Effector memory CD8-positive, alpha-beta T cell (primary cell): ENCODE measurements at regions not wholly inside any gene's neighbourhood (a gene's known extent, or its start where the extent isn't known, plus 50 kb on each side); places are given as distances from the start of the nearest gene placed in this dataset.

Experiments
- ATAC-seq: fragments of 150-1000 bp; cut with Tn5 transposase; replicated peaks from 2 replicates; pipeline ENCODE4 v1.10.0; 2021; ENCODE audit warnings: mild to moderate bottlenecking, moderate library complexity
- DNase-seq, 3 experiments: peaks; one replicate each; pipeline ENCODE4 v3.0.0; 2021
- H3K27ac Mint-ChIP-seq, 2 donors: one replicate each; pipeline ENCODE4 v1.8.0; 2022; ENCODE audit warnings: mild to moderate bottlenecking in 2 of 2, mixed read lengths in 2 of 2, moderate library complexity in 2 of 2
- H3K27me3 Mint-ChIP-seq, 2 donors: one replicate each; pipeline ENCODE4 v1.8.0; 2022; ENCODE audit warnings: mixed read lengths in 2 of 2
- H3K36me3 Mint-ChIP-seq: one replicate; pipeline ENCODE4 v1.8.0; 2022; ENCODE audit warnings: mild to moderate bottlenecking, moderate library complexity, mixed read lengths; ENCODE audit not compliant: insufficient read depth
- H3K4me1 Mint-ChIP-seq, 2 donors: one replicate each; pipeline ENCODE4 v1.8.0; 2022; ENCODE audit warnings: low read depth in 2 of 2, mixed read lengths in 2 of 2
- H3K4me3 Mint-ChIP-seq, 2 donors: one replicate each; pipeline ENCODE4 v1.8.0; 2022; ENCODE audit warnings: mild to moderate bottlenecking in 2 of 2, mixed read lengths in 2 of 2, moderate library complexity in 2 of 2
- H3K9me3 Mint-ChIP-seq, 2 donors: one replicate each; pipeline ENCODE4 v1.8.0; 2022; ENCODE audit warnings: mixed read lengths in 2 of 2

GRCh38 chr2:3051266-3051665, 326.4 kb downstream of the EIPR1 start:
- Mint-ChIP-seq H3K36me3 (no peaks in the 10 kb centered on the region), H3K4me1 (no peaks in the 10 kb centered on the region), H3K9me3 (no peaks in the 10 kb centered on the region), H3K4me3 (no peak overlapping the region), H3K27me3 (peaks cover 0 to 9% of the 10 kb centered on the region in 2 donors), H3K27ac (no peak overlapping the region)
- DNase-seq (no peak), ATAC-seq (no peak)

DNA sequence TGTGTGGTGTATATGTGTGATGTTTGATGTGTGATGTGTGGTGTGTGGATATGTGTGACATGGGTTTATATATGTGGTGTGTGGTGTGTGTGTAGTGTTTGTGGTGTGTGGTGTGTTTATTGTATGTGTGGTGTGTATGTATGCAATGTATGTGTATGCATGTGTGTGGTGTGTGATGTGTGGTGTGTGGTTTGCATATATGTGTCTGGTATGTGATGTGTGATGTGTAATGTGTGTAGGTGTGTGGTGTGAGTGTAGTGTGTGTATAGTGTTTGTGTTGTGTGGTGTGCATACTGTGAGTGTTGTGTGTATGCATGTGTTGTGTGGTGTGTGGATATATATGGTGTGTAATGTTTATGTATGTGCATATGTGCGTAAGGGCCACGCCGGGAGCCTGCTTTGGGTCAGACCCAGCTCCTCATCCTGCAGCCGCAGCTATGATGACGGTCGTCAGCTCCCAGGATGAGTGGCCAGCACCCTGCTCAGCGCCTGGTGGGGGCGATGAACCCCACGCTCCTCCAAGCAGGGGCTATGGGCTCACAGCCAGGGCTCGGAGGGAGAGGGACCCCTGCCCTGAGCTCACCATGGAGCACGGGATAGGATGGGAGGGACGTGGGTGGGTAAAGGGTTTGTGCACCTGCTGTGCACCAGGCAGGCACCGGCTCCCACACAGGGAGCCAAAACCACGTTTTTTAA, 331.3 kb downstream of the EIPR1 start:
- DNase-seq (no peak), ATAC-seq (no peak)
- Mint-ChIP-seq H3K4me1 (no peaks in the 10 kb centered on the region), H3K27ac (no peak overlapping the region), H3K36me3 (no peaks in the 10 kb centered on the region), H3K27me3 (peaks cover 0 to 2% of the 10 kb centered on the region in 2 donors), H3K4me3 (no peak overlapping the region), H3K9me3 (no peaks in the 10 kb centered on the region)

GRCh38 chr2:3045318-3045921, 332.2 kb downstream of the EIPR1 start:
- Mint-ChIP-seq H3K36me3 (no peaks in the 10 kb centered on the region), H3K27me3 (peaks cover 0 to under 1% of the 10 kb centered on the region in 2 donors), H3K27ac (no peak overlapping the region), H3K4me1 (no peaks in the 10 kb centered on the region), H3K4me3 (no peak overlapping the region), H3K9me3 (no peaks in the 10 kb centered on the region)
- DNase-seq (no peak), ATAC-seq (no peak)

- Mint-ChIP-seq H3K27ac (no peak overlapping the region), H3K9me3 (no peaks in the 10 kb centered on the region), H3K36me3 (no peaks in the 10 kb centered on the region), H3K4me3 (no peak overlapping the region), H3K27me3 (peaks cover 3 to 7% of the 10 kb centered on the region in 2 donors), H3K4me1 (no peaks in the 10 kb centered on the region)
- no peak for DNase-seq
- ATAC-seq = no peak
These were observed 332.9 kb downstream of the EIPR1 start for GRCh38 chr2:3044587-3045317.

DNA sequence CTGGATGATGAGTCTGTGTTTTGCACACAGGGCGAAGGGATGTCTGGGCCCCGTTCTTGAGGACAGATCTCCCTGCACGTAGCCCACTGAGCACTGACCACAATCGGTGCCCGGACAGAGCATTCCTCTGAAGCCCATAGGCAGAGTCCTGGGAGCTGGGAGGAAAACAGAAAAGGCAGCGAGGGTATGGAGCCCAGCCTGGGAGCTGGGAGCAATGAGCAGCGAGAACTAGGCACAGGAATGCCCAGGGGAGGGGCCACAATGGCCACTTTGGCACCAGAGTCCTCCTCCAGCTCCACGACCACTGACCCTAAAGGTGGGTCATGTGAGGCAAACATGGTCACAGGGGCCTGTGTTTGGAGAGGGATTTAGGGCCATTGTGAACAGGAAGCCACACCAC, 333.9 kb downstream of the EIPR1 start:
- H3K9me3 Mint-ChIP-seq = no peaks in the 10 kb centered on the region
- no peak overlapping the region for H3K4me3 Mint-ChIP-seq
- H3K36me3 Mint-ChIP-seq = no peaks in the 10 kb centered on the region
- H3K4me1 Mint-ChIP-seq = no peaks in the 10 kb centered on the region
- ATAC-seq (no peak), DNase-seq (no peak)
- H3K27me3 Mint-ChIP-seq = peaks cover 14 to 17% of the 10 kb centered on the region in 2 donors
- H3K27ac Mint-ChIP-seq = no peak overlapping the region

DNA sequence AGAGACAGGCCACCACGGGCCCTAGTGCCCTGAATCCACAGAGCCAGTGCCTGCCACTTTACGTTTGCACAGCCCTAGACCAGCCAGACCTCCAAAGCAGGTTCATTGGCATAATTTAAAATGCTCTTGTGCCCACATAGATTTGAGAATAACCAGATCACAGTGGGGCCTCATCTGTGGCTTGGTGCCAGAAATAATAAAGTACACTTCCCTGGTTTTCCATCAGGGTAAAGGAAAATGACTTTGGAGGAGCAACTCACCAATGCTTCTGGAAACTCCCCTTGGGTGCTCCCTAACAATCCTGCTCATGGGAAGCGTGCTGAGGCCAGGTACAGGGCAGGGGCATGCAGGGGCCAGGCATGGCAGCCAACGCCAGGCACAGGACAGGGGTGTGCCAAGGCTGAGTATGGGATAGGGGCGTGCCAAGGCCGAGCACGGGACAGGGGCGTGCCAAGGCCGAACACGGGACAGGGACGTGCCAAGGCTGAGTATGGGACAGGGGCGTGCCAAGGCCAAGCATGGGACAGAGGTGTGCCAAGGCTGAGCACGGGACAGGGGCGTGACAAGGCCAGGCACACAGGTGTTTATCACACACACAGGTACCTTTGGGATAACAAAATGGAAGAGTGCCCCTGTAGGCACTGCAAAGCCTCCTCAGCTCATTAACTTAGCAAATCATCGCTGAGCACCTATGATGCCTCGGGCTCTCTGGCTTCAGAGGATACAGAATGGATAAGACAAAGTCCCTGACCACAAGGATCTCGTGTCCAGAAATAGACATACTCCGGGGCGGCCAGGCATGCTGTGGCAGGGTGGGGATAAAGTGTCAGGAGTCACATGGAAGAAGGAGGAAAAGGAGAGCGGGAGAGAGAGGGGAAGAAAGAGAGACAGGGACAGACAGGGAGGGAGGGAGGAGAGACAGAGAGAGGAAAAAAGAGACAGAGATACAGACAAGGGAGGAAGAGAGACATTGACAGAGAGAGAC, 334.7 kb downstream of the EIPR1 start:
- Mint-ChIP-seq H3K27ac (no peak overlapping the region), H3K36me3 (no peaks in the 10 kb centered on the region), H3K9me3 (no peaks in the 10 kb centered on the region), H3K4me3 (no peak overlapping the region), H3K27me3 (peaks cover 19 to 24% of the 10 kb centered on the region in 2 donors), H3K4me1 (no peaks in the 10 kb centered on the region)
- no peak for DNase-seq
- no peak for ATAC-seq

DNA sequence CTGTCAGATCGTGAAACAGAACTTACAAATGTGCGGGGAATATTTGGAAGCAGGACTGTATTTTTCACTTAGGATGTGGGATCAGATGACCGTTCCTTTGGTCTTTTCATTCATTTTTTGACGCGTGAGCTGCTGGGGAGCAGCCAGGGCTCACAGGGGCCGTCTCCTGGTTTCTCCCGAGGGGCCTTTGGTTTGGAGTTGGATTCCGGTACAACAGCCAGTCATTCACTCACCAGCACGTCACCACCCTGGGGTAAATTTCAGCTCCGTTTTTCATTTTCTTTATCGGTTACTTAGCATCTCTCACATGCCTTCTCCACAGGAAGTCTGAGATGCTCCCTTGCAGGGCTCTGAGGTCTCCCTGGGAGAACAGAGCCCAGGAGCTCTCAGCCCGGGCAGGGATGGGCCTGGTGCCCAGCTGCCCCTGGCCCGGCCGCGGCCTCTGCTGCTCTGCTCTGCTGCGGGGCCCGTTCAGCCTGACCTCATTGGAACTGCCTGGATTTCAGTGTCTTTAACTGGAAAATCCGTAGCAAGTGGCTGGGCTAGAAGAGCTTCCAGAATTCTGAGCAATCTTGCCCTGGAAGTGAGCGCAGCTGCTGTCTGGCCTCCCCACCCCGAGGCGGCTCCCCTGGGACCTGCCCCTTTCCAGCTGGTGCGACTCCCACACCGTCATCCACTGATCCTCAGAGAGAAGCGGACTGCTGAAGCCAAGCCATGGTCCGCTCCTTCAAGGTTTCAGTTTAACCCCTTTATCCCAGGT, 335.6 kb downstream of the EIPR1 start:
- Mint-ChIP-seq H3K4me1 (no peaks in the 10 kb centered on the region), H3K27ac (no peak overlapping the region), H3K4me3 (no peak overlapping the region), H3K9me3 (no peaks in the 10 kb centered on the region), H3K27me3 (peaks cover 19 to 24% of the 10 kb centered on the region in 2 donors), H3K36me3 (no peaks in the 10 kb centered on the region)
- DNase-seq (no peak), ATAC-seq (no peak)

GRCh38 chr2:3041246-3041645, 336.4 kb downstream of the EIPR1 start:
- no peak for ATAC-seq

DNA sequence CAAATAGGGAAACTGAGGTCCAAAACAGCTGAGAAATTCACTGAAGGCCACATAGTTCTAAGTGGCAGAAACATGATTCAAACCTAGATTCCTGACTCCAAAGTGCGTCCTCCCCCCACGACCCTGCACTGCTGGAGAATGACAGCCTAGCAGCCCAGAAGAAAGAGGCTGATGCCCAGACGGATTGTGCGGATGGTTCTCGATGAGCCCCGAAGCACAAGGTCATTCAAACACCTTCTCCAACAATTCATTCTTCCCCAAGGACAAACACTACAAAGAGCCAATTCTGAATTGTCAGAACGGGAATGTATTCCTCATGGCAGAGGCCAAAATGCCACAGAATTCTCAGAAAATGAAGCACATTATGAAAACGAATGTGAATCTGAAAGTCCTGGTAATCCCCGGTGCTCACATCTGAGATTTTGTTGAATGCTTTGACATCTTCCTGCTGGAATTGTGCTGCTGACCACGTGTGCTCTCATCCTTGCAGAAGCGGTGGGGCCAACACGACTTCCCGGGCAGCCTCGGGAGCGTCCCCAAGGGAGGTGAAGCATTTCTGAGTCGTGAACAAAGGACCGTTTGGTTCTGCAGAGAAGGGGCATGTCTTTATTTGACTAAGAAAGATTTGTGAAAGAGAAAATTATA, 337.0 kb downstream of the EIPR1 start:
- no peaks in the 10 kb centered on the region for H3K4me1 Mint-ChIP-seq
- no peaks in the 10 kb centered on the region for H3K36me3 Mint-ChIP-seq
- ATAC-seq (no peak), DNase-seq (no peak)
- peaks cover 19 to 25% of the 10 kb centered on the region in 2 donors for H3K27me3 Mint-ChIP-seq
- no peak overlapping the region for H3K4me3 Mint-ChIP-seq
- H3K27ac Mint-ChIP-seq = no peak overlapping the region
- no peaks in the 10 kb centered on the region for H3K9me3 Mint-ChIP-seq

More at GRCh38 chr2:3041246-3041645, 336.4 kb downstream of the EIPR1 start:
- no peak overlapping the region for H3K27ac Mint-ChIP-seq
- H3K9me3 Mint-ChIP-seq = no peaks in the 10 kb centered on the region
- no peaks in the 10 kb centered on the region for H3K4me1 Mint-ChIP-seq
- H3K4me3 Mint-ChIP-seq = no peak overlapping the region
- peaks cover 19 to 24% of the 10 kb centered on the region in 2 donors for H3K27me3 Mint-ChIP-seq
- no peak for DNase-seq
- H3K36me3 Mint-ChIP-seq = no peaks in the 10 kb centered on the region

DNA sequence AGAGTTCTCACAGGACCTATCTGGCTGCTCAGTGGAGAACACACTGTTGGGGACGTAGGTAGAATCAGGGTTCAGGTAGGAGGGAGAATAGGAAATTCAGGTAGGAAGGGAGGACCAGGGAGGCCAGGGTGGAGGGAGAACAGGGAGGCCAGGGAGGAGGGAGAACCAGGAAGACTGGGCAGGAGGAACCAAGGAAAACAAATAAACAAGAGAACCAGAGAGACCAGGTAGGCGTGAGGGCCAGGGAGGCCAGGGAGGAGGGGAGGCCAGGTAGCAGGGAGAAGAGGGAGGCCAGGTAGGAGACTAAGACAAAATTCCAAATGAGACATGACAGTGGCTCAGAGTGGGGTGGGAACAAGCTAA, 337.6 kb downstream of the EIPR1 start:
- ATAC-seq = no peak
- H3K27me3 Mint-ChIP-seq = peaks cover 19 to 31% of the 10 kb centered on the region in 2 donors
- H3K4me1 Mint-ChIP-seq = peaks cover 0 to 1% of the 10 kb centered on the region in 2 donors
- no peak overlapping the region for H3K4me3 Mint-ChIP-seq
- no peak for DNase-seq
- H3K9me3 Mint-ChIP-seq = no peaks in the 10 kb centered on the region
- H3K36me3 Mint-ChIP-seq = no peaks in the 10 kb centered on the region
- H3K27ac Mint-ChIP-seq = no peak overlapping the region

- Mint-ChIP-seq H3K4me3 (no peak overlapping the region), H3K36me3 (no peaks in the 10 kb centered on the region), H3K27me3 (peaks cover 19 to 34% of the 10 kb centered on the region in 2 donors), H3K9me3 (no peaks in the 10 kb centered on the region), H3K27ac (no peak overlapping the region), H3K4me1 (peaks cover 0 to 3% of the 10 kb centered on the region in 2 donors)
- DNase-seq = no peak
- no peak for ATAC-seq
These were observed 338.2 kb downstream of the EIPR1 start for GRCh38 chr2:3039188-3040065.
